WTC11 (cell line): ENCODE measurements at regions not wholly inside any gene's neighbourhood (a gene's known extent, or its start where the extent isn't known, plus 50 kb on each side); places are given as distances from the start of the nearest gene placed in this dataset.

Source experiments
- ATAC-seq: fragments of 200-7000 bp; cut with Tn5 transposase; 2 replicates; pipeline ENCODE4 v1.10.0; 2021; ENCODE audit warnings: mild to moderate bottlenecking, moderate library complexity
- CTCF ChIA-PET: fragments of 300-600 bp; sonication (Branson Sonifier 250); formaldehyde crosslinking; loops from one replicate; lab custom pipeline; 2021; ENCODE audit warnings: antibody characterized with exemption; lab: Charles Lee
- POLR2A ChIA-PET: fragments of 350-600 bp; sonication (Branson Sonifier 250); formaldehyde crosslinking; loops from one replicate; lab custom pipeline; 2021; ENCODE audit warnings: antibody characterized with exemption; lab: Charles Lee
- DNase-seq: peaks from one replicate; pipeline ENCODE4 v3.0.0; 2021; ENCODE audit warnings: low spot score
- H3K27ac Mint-ChIP-seq: 2 replicates; pipeline ENCODE4 v1.8.0; 2021; ENCODE audit warnings: mixed read lengths
- H3K27me3 Mint-ChIP-seq: 2 replicates; pipeline ENCODE4 v1.8.0; 2021; ENCODE audit warnings: low read depth, mild to moderate bottlenecking, moderate library complexity, mixed read lengths
- H3K36me3 Mint-ChIP-seq: 2 replicates; pipeline ENCODE4 v1.8.0; 2021; ENCODE audit warnings: mixed read lengths
- H3K4me1 Mint-ChIP-seq: 2 replicates; pipeline ENCODE4 v1.8.0; 2022; ENCODE audit warnings: mixed read lengths
- H3K4me3 Mint-ChIP-seq: 2 replicates; pipeline ENCODE4 v1.8.0; 2021; ENCODE audit warnings: mild to moderate bottlenecking, moderate library complexity, mixed read lengths
- H3K9me3 Mint-ChIP-seq: 2 replicates; pipeline ENCODE4 v1.8.0; 2021; ENCODE audit warnings: mixed read lengths
- ATF2 ChIP-seq: sonication (generic); formaldehyde crosslinking; IDR thresholded peaks from 2 replicates; pipeline ENCODE4 v1.8.1; 2022; ENCODE audit warnings: low read depth, missing genetic modification reagents, borderline replicate concordance
- CBFB ChIP-seq: sonication (generic); formaldehyde crosslinking; IDR thresholded peaks from 2 replicates; pipeline ENCODE4 v1.8.1; 2022; ENCODE audit warnings: mild to moderate bottlenecking, low read depth, missing genetic modification reagents
- CREB1 ChIP-seq: sonication (generic); formaldehyde crosslinking; IDR thresholded peaks from 2 replicates; pipeline ENCODE4 v1.8.0; 2023; ENCODE audit warnings: mild to moderate bottlenecking, missing genetic modification reagents
- CTCF ChIP-seq: fragments of 200-600 bp; IDR thresholded peaks from 2 replicates; pipeline ENCODE4 v1.8.0; 2022; ENCODE audit warnings: antibody characterized with exemption
- EMX1 ChIP-seq: fragments of 250-450 bp; sonication (Bioruptor Pico); IDR thresholded peaks from 2 replicates; pipeline ENCODE4 v1.8.0; 2021; ENCODE audit warnings: mild to moderate bottlenecking
- NFE2L1 ChIP-seq: sonication (generic); formaldehyde crosslinking; IDR thresholded peaks from 2 replicates; pipeline ENCODE4 v1.8.1; 2023; ENCODE audit warnings: missing genetic modification reagents
- NR1H2 ChIP-seq: sonication (generic); formaldehyde crosslinking; IDR thresholded peaks from 2 replicates; pipeline ENCODE4 v1.9.0; 2021; ENCODE audit warnings: mild to moderate bottlenecking, moderate library complexity, missing genetic modification reagents
- NR2C2 ChIP-seq: sonication (generic); formaldehyde crosslinking; IDR thresholded peaks from 2 replicates; pipeline ENCODE4 v1.8.0; 2022; ENCODE audit warnings: mild to moderate bottlenecking, missing genetic modification reagents
- NR3C1 ChIP-seq: sonication (generic); formaldehyde crosslinking; conservative IDR thresholded peaks from 2 replicates; pipeline ENCODE4 v1.8.1; 2023; ENCODE audit warnings: low read depth, mild to moderate bottlenecking, missing genetic modification reagents
- PREB ChIP-seq: sonication (generic); formaldehyde crosslinking; IDR thresholded peaks from 2 replicates; pipeline ENCODE4 v1.8.1; 2022; ENCODE audit warnings: mild to moderate bottlenecking, missing genetic modification reagents, moderate library complexity, borderline replicate concordance
- SMAD3 ChIP-seq: sonication (generic); formaldehyde crosslinking; IDR thresholded peaks from 2 replicates; pipeline ENCODE4 v1.8.0; 2022; ENCODE audit warnings: missing genetic modification reagents, mild to moderate bottlenecking, borderline replicate concordance
- SP1 ChIP-seq: sonication (generic); formaldehyde crosslinking; conservative IDR thresholded peaks from 2 replicates; pipeline ENCODE4 v1.8.1; 2022; ENCODE audit warnings: missing genetic modification reagents
- TEAD1 ChIP-seq: sonication (generic); formaldehyde crosslinking; IDR thresholded peaks from 2 replicates; pipeline ENCODE4 v1.8.0; 2022; ENCODE audit warnings: mild to moderate bottlenecking, missing genetic modification reagents
- ZNF219 ChIP-seq: sonication (generic); formaldehyde crosslinking; IDR thresholded peaks from 2 replicates; pipeline ENCODE4 v1.8.0; 2023; ENCODE audit warnings: missing genetic modification reagents, mild to moderate bottlenecking, borderline replicate concordance
- ZNF416 ChIP-seq: fragments of 250-450 bp; sonication (Bioruptor Pico); IDR thresholded peaks from 2 replicates; pipeline ENCODE4 v1.9.0; 2021; ENCODE audit warnings: mild to moderate bottlenecking, inconsistent platforms
- ZNF423 ChIP-seq: fragments of 250-450 bp; sonication (Bioruptor Pico); IDR thresholded peaks from 2 replicates; pipeline ENCODE4 v2.1.2; 2022; ENCODE audit warnings: mild to moderate bottlenecking, moderate library complexity
- TF ChIP-seq, protein P1 (sequence below): sonication (generic); formaldehyde crosslinking; IDR thresholded peaks from 2 replicates; pipeline ENCODE4 v1.8.0; 2022; ENCODE audit warnings: mild to moderate bottlenecking, missing genetic modification reagents
- TF ChIP-seq, protein P2 (sequence below): fragments of 250-450 bp; sonication (Bioruptor Pico); IDR thresholded peaks from 2 replicates; pipeline ENCODE4 v2.1.2; 2022; ENCODE audit warnings: mild to moderate bottlenecking, moderate library complexity
- TF ChIP-seq, protein P3 (sequence below): fragments of 250-450 bp; sonication (Bioruptor Pico); IDR thresholded peaks from 2 replicates; pipeline ENCODE4 v1.8.0; 2021; ENCODE audit warnings: mild to moderate bottlenecking

DNA sequence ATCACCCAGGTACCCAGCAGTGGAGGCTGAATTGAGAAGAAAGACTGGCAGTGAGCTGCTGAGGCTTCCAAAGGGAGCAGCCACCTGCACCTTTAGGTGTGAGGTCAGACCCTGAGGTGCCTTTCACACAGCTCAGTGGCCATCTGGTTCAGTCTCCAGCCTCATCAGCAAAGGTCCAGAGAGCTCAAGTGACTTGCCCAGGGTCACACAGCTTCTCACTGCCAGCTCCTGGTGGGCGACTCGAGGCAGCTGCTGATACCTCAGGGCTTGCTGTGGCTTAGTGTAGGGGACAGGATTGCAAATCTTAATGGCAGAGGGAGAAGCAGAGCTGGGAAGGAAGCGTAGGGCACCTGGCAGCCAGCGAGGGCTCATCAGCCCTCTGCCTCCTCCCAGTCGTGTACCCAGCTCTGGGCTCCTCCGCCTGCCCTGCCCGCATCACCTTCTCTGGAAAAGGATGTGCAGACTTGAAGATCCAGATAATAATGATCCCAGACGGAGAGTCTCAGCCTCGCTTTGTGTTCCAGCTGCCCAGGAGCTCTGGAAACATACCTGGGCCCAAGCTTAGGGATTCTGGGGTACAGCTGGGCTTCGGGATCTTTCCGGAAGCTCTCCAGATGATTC is 165.3 kb upstream of the GSE1 start:
- H3K36me3 Mint-ChIP-seq, result no peaks in the 10 kb centered on the region

More for the DNA sequence above, 165.3 kb upstream of the GSE1 start:
- no peaks in the 10 kb centered on the region for H3K9me3 Mint-ChIP-seq
- TF ChIP-seq, protein P1, sequence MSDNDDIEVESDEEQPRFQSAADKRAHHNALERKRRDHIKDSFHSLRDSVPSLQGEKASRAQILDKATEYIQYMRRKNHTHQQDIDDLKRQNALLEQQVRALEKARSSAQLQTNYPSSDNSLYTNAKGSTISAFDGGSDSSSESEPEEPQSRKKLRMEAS, result no peak
- no peak for TF ChIP-seq PREB (CRISPR knock-in tag)
- no peak for TF ChIP-seq SP1 (CRISPR knock-in tag)
- TF ChIP-seq, protein P2, sequence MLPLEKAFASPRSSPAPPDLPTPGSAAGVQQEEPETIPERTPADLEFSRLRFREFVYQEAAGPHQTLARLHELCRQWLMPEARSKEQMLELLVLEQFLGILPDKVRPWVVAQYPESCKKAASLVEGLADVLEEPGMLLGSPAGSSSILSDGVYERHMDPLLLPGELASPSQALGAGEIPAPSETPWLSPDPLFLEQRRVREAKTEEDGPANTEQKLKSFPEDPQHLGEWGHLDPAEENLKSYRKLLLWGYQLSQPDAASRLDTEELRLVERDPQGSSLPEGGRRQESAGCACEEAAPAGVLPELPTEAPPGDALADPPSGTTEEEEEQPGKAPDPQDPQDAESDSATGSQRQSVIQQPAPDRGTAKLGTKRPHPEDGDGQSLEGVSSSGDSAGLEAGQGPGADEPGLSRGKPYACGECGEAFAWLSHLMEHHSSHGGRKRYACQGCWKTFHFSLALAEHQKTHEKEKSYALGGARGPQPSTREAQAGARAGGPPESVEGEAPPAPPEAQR (CRISPR knock-in tag), result no peak
- no peak for TF ChIP-seq TEAD1
- TF ChIP-seq ATF2, result no peak
- TF ChIP-seq CREB1 (CRISPR knock-in tag), result no peak
- TF ChIP-seq NR1H2, result no peak
- TF ChIP-seq NFE2L1, result no peak
- TF ChIP-seq ZNF219 (CRISPR knock-in tag), result no peak
- TF ChIP-seq ZNF416, result no peak
- TF ChIP-seq SMAD3 (CRISPR knock-in tag), result no peak
- TF ChIP-seq NR2C2 (CRISPR knock-in tag), result no peak
- no peak for TF ChIP-seq ZNF423
- no peak for TF ChIP-seq EMX1 (CRISPR knock-in tag)
- no peak for TF ChIP-seq CBFB (CRISPR knock-in tag)
- TF ChIP-seq, protein P3, sequence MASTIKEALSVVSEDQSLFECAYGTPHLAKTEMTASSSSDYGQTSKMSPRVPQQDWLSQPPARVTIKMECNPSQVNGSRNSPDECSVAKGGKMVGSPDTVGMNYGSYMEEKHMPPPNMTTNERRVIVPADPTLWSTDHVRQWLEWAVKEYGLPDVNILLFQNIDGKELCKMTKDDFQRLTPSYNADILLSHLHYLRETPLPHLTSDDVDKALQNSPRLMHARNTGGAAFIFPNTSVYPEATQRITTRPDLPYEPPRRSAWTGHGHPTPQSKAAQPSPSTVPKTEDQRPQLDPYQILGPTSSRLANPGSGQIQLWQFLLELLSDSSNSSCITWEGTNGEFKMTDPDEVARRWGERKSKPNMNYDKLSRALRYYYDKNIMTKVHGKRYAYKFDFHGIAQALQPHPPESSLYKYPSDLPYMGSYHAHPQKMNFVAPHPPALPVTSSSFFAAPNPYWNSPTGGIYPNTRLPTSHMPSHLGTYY (CRISPR knock-in tag), result no peak
- no peak for TF ChIP-seq CTCF
- TF ChIP-seq NR3C1, result no peak
- no peaks in the 10 kb centered on the region for H3K27me3 Mint-ChIP-seq
- POLR2A ChIA-PET, result no interaction called here
- DNase-seq, result no peak
- no peak overlapping the region for H3K27ac Mint-ChIP-seq
- no peak overlapping the region for H3K4me3 Mint-ChIP-seq
- CTCF ChIA-PET, result interaction anchor here (0.8 to 5.5 kb wide), 20 partner anchors 11 to 333 kb away, joined by 3 to 32 read pairs (median 6); partner anchors contain the start of gene GSE1
- peaks cover 13% of the 10 kb centered on the region for H3K4me1 Mint-ChIP-seq
- no peak for ATAC-seq
